ENCODE measurements at regions not wholly inside any gene's neighbourhood (a gene's known extent, or its start where the extent isn't known, plus 50 kb on each side); places are given as distances from the start of the nearest gene placed in this dataset.

- TF ChIP-seq CTCF (IDR thresholded peaks at IDR 0.05): no peak
- no peak for TF ChIP-seq POLR2A (IDR thresholded peaks at IDR 0.05)
Measured at GRCh38 chr1:244106837-244107493, 55.9 kb downstream of the ZBTB18 start.

Measured in prostate gland (tissue), 2 donors.